ENCODE measurements at regions not wholly inside any gene's neighbourhood (a gene's known extent, or its start where the extent isn't known, plus 50 kb on each side); places are given as distances from the start of the nearest gene placed in this dataset.
A peak's percentile ranks its signal among the peaks of the same experiment; 100 is the strongest.
"Not testable (repeated sequence)": the region's sequence is repeated elsewhere in the genome, so short reads cannot be mapped to it uniquely, and the experiment has no call there.

DNA sequence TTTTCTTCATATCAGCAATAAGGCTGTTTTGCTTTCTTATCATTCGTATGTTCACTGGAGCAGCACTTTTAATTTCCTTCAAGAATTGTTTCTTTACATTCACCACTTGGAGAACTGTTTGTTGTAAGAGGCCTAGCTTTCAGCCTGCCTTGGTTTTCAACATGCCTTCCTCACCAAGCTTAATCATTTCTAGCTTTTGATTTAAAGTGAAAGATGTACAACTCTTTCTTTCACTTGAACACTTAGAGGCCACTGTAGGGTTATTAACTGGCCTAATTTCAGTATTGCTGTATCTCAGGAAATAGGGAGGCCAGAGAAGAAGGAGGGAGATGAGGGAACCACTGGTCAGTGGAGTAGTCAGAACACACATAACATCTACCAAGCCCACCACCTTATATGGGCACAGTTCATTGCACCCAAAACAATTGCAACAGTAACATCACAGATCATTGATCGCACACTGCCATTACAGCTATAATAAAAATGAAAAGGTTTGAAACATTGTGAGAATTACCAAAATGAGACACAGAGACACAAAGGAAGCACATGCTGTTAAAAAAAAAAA, 181.4 kb upstream of the TUBA3C start:
- H3K4me3 Mint-ChIP-seq = no peak overlapping the region
- peaks cover 8% of the 10 kb centered on the region for H3K27me3 Mint-ChIP-seq (ENCODE audit: low read depth)
- H3K9me3 Mint-ChIP-seq = no peaks in the 10 kb centered on the region
- no peak for DNase-seq
- intact Hi-C loops (cut with micrococcal nuclease) = no loop called here
- CTCF ChIA-PET = no interaction called here
- no peak overlapping the region for H3K27ac Mint-ChIP-seq
- H3K4me1 Mint-ChIP-seq (ENCODE audit: low read depth) = no peaks in the 10 kb centered on the region
- no peaks in the 10 kb centered on the region for H3K36me3 Mint-ChIP-seq (ENCODE audit: low read depth)

DNA sequence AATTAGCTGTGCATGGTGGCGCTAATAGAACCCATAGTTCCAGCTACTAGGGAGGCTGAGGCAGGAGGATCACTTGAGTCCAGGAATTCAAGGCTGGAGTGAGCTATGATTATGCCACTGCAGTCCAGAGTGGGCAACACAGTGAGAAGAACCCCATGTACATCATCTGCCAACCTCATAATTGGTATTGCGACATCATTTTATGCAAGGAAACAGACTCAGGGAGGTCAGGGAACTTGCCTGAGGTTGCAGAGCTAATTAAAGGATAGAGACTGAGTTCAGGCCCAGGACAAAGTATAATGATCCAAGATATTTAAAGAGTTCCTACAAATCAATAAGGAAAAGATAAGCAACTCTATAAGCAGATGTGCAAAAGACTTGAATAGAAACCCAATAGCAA, 178.1 kb upstream of the TUBA3C start:
- H3K9me3 Mint-ChIP-seq; H3K27me3 Mint-ChIP-seq (ENCODE audit: low read depth); DNase-seq; CTCF ChIA-PET; intact Hi-C loops (cut with micrococcal nuclease); H3K4me3 Mint-ChIP-seq; H3K27ac Mint-ChIP-seq; H3K4me1 Mint-ChIP-seq (ENCODE audit: low read depth); H3K36me3 Mint-ChIP-seq (ENCODE audit: low read depth): not testable (repeated sequence)

DNA sequence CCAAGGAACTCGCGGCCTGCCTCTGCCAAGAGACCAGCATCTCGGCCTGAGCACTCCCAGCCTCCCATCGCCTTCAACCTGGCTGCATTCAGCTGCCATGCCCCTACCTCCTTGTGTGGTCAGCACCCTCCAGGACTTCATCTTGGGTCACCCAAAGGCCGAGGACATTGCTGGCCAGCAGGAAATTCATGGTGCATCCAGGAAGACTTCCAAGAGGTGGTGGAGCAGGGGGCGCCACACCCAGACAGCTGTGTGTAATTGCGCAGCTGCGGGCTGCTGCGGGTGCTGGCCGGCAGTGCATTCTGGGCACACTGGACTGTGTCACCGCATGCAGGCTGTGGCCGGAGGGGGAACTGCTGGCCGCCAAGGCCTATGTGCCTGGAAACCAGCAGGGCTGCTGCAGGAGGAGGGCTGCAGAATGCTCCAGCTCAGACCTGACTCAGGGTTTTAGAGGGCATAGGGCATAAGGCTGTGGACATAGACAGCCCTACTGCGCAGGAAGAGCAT, 164.3 kb upstream of the TUBA3C start:
- H3K27ac Mint-ChIP-seq = no peak overlapping the region

DNA sequence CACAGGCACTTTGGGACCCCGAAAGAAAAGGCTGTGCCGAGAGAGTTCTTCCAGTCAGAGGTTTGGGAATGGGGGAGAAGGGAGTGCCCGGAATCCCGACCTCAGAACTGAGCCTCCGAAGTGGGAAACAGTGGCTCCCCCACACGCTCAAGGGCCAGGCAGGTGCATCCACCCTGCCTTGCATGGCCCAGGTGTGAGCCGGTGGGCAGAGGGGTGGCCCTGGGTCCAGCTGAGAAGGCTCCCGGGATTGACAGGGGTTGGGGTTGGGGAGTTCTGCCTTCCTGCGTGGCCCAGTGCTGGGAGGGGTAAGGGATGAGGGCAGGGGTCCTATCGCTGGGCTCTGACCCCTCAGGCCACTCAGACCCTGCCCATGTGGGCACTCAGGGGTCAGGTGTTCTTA, 163.5 kb upstream of the TUBA3C start:
- CTCF ChIA-PET = no interaction called here
- Mint-ChIP-seq H3K4me3 (peak overlapping the region; percentile 59), H3K9me3 (peaks cover 2% of the 10 kb centered on the region), H3K27ac (no peak overlapping the region), H3K4me1 (ENCODE audit: low read depth) (peaks cover 4% of the 10 kb centered on the region), H3K27me3 (ENCODE audit: low read depth) (peaks cover 28% of the 10 kb centered on the region), H3K36me3 (ENCODE audit: low read depth) (no peaks in the 10 kb centered on the region)
- intact Hi-C loops (cut with micrococcal nuclease) = no loop called here
- DNase-seq = no peak

More for the DNA sequence above, 164.3 kb upstream of the TUBA3C start:
- no peak overlapping the region for H3K4me3 Mint-ChIP-seq
- peaks cover 4% of the 10 kb centered on the region for H3K4me1 Mint-ChIP-seq (ENCODE audit: low read depth)
- CTCF ChIA-PET = no interaction called here
- intact Hi-C loops (cut with micrococcal nuclease) = no loop called here
- H3K9me3 Mint-ChIP-seq = no peaks in the 10 kb centered on the region
- H3K27me3 Mint-ChIP-seq (ENCODE audit: low read depth) = peaks cover 22% of the 10 kb centered on the region
- no peak for DNase-seq
- H3K36me3 Mint-ChIP-seq (ENCODE audit: low read depth) = no peaks in the 10 kb centered on the region

DNA sequence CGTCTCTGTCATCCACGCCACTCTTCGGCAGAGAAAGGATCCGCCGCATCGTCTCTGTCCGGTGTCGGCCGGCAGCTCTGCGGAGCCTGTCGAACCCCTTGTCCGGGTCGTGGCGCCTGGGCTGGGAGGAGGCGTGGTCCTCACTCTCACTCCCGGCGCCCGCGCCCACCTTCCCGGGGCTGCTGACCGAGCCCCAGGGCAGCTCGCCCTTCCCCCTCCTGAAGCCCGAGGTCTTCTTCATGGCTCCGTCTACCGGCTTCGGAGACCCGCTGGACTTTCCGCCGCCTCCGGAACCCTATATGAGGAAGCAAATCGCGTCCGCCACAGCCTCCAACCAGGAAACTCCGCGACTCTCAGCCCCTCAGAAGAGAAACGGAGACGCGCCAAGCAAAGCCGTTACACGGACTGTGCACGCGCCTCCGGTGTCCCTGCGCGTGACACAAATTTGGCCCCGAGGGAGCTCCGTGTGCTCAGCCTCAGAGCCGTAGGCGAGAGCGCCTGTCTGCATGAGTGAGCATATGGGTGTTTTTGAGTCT, 163.0 kb upstream of the TUBA3C start:
- CTCF ChIA-PET = interaction anchor here (0.7 kb wide), 1 partner anchor 556 kb away, joined by 7 read pairs; no protein-coding TSS in a partner anchor
- H3K27ac Mint-ChIP-seq; H3K36me3 Mint-ChIP-seq (ENCODE audit: low read depth); H3K4me1 Mint-ChIP-seq (ENCODE audit: low read depth); intact Hi-C loops (cut with micrococcal nuclease); H3K9me3 Mint-ChIP-seq: not testable (repeated sequence)
- DNase-seq = peak; percentile 10
- peaks cover 28% of the 10 kb centered on the region for H3K27me3 Mint-ChIP-seq (ENCODE audit: low read depth)
- peak overlapping the region; percentile 59 for H3K4me3 Mint-ChIP-seq

DNA sequence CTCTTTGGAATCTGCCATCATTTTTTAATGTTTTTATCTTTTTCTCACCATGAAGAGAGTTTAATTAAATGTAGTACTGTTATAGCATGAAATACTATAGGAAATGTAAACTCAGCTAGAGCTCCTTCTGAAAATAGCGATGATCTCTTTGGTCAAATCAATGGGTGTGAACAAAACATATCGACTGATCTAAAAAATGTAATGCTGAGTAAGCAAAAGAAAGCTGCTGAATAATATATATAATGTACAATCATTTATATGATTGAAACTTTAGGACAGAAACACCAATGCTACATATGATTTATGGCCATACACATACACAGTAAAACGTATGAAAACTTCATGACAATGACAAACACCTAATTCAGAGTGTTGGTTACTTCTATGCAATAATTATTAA, 150.8 kb upstream of the TUBA3C start:
- Mint-ChIP-seq H3K27ac (no peak overlapping the region), H3K9me3 (no peaks in the 10 kb centered on the region), H3K27me3 (ENCODE audit: low read depth) (peaks cover 12% of the 10 kb centered on the region), H3K4me1 (ENCODE audit: low read depth) (no peaks in the 10 kb centered on the region), H3K36me3 (ENCODE audit: low read depth) (no peaks in the 10 kb centered on the region), H3K4me3 (no peak overlapping the region)
- CTCF ChIA-PET = no interaction called here
- no peak for DNase-seq
- intact Hi-C loops (cut with micrococcal nuclease) = no loop called here

DNA sequence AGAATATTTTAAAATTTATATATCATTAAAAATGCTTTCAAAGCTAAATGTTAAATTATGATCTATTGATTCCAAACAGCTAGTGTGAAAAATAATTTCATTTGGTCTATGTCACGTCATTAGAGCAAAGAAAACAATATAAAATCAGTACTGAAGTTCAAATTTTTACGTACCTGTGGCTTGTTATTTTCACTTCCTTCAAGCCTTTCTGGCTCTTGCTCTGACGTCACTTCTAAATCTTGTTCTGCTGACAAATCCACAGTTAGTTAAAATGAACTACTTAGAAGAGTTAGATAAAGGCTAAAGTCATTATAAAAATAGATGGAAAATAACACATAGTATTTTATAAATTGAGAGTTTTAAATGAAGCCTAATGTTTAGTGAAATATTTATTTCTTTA, 147.7 kb upstream of the TUBA3C start:
- Mint-ChIP-seq H3K27ac (no peak overlapping the region), H3K4me1 (ENCODE audit: low read depth) (no peaks in the 10 kb centered on the region), H3K9me3 (peaks cover 3% of the 10 kb centered on the region), H3K36me3 (ENCODE audit: low read depth) (no peaks in the 10 kb centered on the region), H3K4me3 (no peak overlapping the region), H3K27me3 (ENCODE audit: low read depth) (peaks cover 9% of the 10 kb centered on the region)
- intact Hi-C loops (cut with micrococcal nuclease) = no loop called here
- CTCF ChIA-PET = no interaction called here
- DNase-seq = no peak

DNA sequence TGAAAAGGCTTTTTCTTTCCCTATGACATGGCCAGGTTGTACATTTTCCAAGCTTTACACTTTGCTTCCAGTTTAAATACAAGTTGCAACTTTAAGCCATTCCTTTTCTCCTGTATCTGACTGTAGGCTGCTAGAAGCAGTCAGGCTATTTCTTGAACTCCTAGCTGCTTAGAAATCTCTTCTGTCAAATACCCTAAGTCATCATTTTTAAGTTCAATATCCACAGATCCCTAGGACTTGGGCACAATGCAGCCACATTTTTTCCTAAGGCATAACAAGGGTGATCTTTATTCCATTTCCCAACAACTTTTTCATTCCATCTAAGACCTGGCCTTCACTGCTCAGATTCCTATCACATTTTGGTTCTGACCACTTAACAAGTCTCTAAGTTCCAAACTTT, 142.7 kb upstream of the TUBA3C start:
- Mint-ChIP-seq H3K27ac (no peak overlapping the region), H3K4me1 (ENCODE audit: low read depth) (no peaks in the 10 kb centered on the region), H3K27me3 (ENCODE audit: low read depth) (peaks cover 3% of the 10 kb centered on the region), H3K4me3 (no peak overlapping the region), H3K9me3 (peaks cover 14% of the 10 kb centered on the region), H3K36me3 (ENCODE audit: low read depth) (no peaks in the 10 kb centered on the region)
- CTCF ChIA-PET = no interaction called here
- intact Hi-C loops (cut with micrococcal nuclease) = no loop called here
- no peak for DNase-seq

DNA sequence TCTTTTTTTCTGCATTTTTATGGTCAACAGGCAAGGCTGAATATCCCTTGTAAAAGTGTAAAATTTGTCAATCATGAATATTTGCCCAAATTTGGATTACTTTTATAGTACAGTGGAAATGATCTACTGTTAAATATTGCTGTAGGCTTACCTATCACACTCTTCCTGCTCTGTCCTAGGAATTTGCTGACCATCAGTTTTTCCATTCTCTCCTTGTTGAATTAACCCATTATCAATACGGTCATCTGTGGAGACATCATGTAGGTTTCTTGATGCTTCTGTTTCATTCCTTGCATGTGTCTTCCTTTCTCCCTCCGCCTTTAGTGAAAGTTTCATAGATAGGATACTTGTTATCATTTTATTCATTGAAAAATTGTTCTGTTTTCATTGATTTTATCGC, 139.6 kb upstream of the TUBA3C start:
- peaks cover 2% of the 10 kb centered on the region for H3K27me3 Mint-ChIP-seq (ENCODE audit: low read depth)
- H3K4me1 Mint-ChIP-seq (ENCODE audit: low read depth) = no peaks in the 10 kb centered on the region
- CTCF ChIA-PET = no interaction called here
- intact Hi-C loops (cut with micrococcal nuclease) = no loop called here
- no peak overlapping the region for H3K4me3 Mint-ChIP-seq
- H3K27ac Mint-ChIP-seq = no peak overlapping the region
- H3K36me3 Mint-ChIP-seq (ENCODE audit: low read depth) = no peaks in the 10 kb centered on the region
- DNase-seq = no peak
- peaks cover 14% of the 10 kb centered on the region for H3K9me3 Mint-ChIP-seq

DNA sequence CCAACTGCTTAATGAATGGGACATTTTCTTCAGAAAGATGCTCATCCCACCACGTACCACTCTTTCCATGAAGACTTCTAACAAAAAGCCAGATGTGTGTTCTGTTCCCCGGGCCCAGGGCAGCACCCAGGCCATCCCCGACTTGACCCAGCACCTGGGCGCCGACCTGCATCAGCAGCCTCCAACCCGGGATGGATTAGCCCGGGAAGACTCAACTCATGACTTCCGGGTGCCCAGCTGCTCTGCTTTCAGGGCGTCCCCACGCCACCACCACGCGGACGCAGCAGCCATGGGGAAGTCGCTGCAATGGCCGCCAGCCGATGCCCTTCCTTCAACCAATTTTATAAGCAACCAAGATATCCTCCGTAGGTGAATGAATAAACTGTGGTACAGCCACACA, 123.8 kb upstream of the TUBA3C start:
- no peak overlapping the region for H3K4me3 Mint-ChIP-seq
- no peaks in the 10 kb centered on the region for H3K4me1 Mint-ChIP-seq (ENCODE audit: low read depth)
- CTCF ChIA-PET = no interaction called here
- peaks cover 6% of the 10 kb centered on the region for H3K27me3 Mint-ChIP-seq (ENCODE audit: low read depth)
- DNase-seq = no peak
- no peaks in the 10 kb centered on the region for H3K36me3 Mint-ChIP-seq (ENCODE audit: low read depth)
- H3K27ac Mint-ChIP-seq = no peak overlapping the region
- peaks cover 4% of the 10 kb centered on the region for H3K9me3 Mint-ChIP-seq
- intact Hi-C loops (cut with micrococcal nuclease) = no loop called here

DNA sequence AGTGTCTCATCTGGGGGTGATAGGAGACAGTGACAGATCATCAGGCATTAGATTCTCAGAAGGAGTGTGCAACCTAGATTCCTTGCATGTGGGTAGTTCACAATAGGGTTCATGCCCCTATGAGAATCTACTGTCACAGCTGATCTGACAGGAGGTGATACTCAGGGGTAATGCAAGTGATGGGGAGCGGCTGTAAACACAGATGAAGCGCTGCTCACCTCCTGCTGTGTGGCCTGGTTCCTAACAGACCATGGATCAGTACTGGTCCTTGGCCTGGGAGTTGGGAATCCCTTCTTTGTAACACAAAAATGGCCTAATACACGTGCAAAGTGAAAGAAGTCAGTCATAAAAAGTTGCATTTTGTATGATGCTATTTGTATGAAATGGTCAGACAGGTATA, 107.6 kb upstream of the TUBA3C start:
- DNase-seq = no peak
- Mint-ChIP-seq H3K4me1 (ENCODE audit: low read depth) (no peaks in the 10 kb centered on the region), H3K27ac (no peak overlapping the region), H3K4me3 (no peak overlapping the region), H3K9me3 (peaks cover 3% of the 10 kb centered on the region), H3K27me3 (ENCODE audit: low read depth) (peaks cover 5% of the 10 kb centered on the region), H3K36me3 (ENCODE audit: low read depth) (no peaks in the 10 kb centered on the region)
- CTCF ChIA-PET = no interaction called here
- intact Hi-C loops (cut with micrococcal nuclease) = no loop called here

DNA sequence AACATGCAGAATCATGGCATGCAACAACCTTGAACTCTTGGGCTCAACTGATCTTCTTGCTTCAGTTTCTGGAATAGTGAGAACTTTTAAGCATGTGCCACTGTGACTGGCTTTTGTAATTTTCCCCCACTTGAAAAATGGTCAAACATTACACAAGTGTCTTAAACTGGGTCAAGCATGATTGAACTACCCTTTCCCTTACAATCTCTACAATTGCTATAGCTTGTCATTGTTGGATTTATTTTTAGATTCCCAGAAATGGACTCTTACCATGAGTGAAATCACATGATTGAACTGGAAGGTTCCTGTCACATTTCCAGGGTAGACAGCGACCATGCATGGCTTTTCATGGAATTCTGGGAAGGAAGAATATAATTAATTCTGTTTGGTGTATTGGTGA, 102.2 kb upstream of the TUBA3C start:
- Mint-ChIP-seq H3K27me3 (ENCODE audit: low read depth) (peaks cover 5% of the 10 kb centered on the region), H3K4me3 (no peak overlapping the region), H3K9me3 (peaks cover 7% of the 10 kb centered on the region), H3K27ac (no peak overlapping the region), H3K4me1 (ENCODE audit: low read depth) (no peaks in the 10 kb centered on the region), H3K36me3 (ENCODE audit: low read depth) (no peaks in the 10 kb centered on the region)
- intact Hi-C loops (cut with micrococcal nuclease) = no loop called here
- CTCF ChIA-PET = no interaction called here
- DNase-seq = no peak

DNA sequence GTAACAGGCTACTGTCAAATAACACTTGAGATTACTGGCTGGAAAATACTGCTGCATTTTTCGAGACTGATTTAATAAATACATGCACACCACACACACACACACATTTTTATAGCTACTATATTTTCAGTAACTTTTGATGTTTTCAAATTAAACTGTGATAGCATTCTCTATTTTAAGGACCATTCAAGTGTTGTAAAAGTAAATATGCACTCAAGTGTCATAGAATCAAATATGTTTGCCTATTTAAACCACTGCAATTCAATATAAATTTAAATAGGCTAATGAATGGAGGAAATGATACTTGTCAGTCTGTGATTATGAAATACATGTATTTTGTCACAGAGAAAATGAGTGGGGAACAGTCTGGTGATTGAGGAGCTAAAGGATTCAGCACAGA, 86.7 kb upstream of the TUBA3C start:
- CTCF ChIA-PET = interaction anchor here (1.0 kb wide), 1 partner anchor 11 kb away, joined by 3 read pairs; no protein-coding TSS in a partner anchor
- Mint-ChIP-seq H3K4me3 (no peak overlapping the region), H3K9me3 (no peaks in the 10 kb centered on the region), H3K36me3 (ENCODE audit: low read depth) (no peaks in the 10 kb centered on the region), H3K27me3 (ENCODE audit: low read depth) (peaks cover 13% of the 10 kb centered on the region), H3K27ac (no peak overlapping the region), H3K4me1 (ENCODE audit: low read depth) (no peaks in the 10 kb centered on the region)
- intact Hi-C loops (cut with micrococcal nuclease) = no loop called here
- no peak for DNase-seq

Data from activated naive CD4-positive, alpha-beta T cell treated with anti-CD3 and anti-CD28 coated beads for 36 hours (primary cell).